HEK293 (cell line): ENCODE measurements at regions not wholly inside any gene's neighbourhood (a gene's known extent, or its start where the extent isn't known, plus 50 kb on each side); places are given as distances from the start of the nearest gene placed in this dataset.

ENCODE experiments used
- CTCF ChIA-PET: fragments of 350-600 bp; formaldehyde crosslinking; extraction: SDS; loops from one replicate; lab custom pipeline; 2021; ENCODE audit warnings: antibody characterized with exemption; lab: Yijun Ruan, JAX
- POLR2A ChIA-PET: fragments of 300-600 bp; formaldehyde crosslinking; extraction: SDS; loops from one replicate; lab custom pipeline; 2020; ENCODE audit warnings: antibody characterized with exemption, inconsistent platforms; lab: Yijun Ruan, JAX
- H3K27ac ChIP-seq: fragments of 200-500 bp; sonication (Bioruptor generic); 2 replicates; pipeline ENCODE4 v1.5.1; 2014; ENCODE audit warnings: low read depth, low read length, control low read depth, inconsistent platforms; ENCODE audit errors: extremely low read depth
- H3K36me3 ChIP-seq, 2 experiments: fragments of 200-500 bp in 1 of 2; sonication (Bioruptor generic) in 1 of 2; 1 replicate in 1 of 2; 2 replicates in 1 of 2; pipeline ENCODE4 v1.5.1; 2014 to 2017; ENCODE audit warnings: inconsistent platforms in 2 of 2, low read length in 2 of 2; ENCODE audit not compliant: control insufficient read depth in 2 of 2, insufficient read depth in 1 of 2
- H3K4me1 ChIP-seq: fragments of 200-500 bp; sonication (Bioruptor generic); 2 replicates; pipeline ENCODE4 v1.5.1; 2014; ENCODE audit warnings: mild to moderate bottlenecking, low read length, inconsistent platforms; ENCODE audit not compliant: control insufficient read depth, insufficient read depth
- H3K4me3 ChIP-seq: 2 replicates; pipeline ENCODE4 v1.5.1; 2011; ENCODE audit warnings: low read depth, mild to moderate bottlenecking, control low read depth, low read length, moderate library complexity
- H3K9me3 ChIP-seq: fragments of 200-500 bp; sonication (Bioruptor generic); 2 replicates; pipeline ENCODE4 v1.5.1; 2014; ENCODE audit warnings: low read depth, low read length, inconsistent platforms; ENCODE audit not compliant: control insufficient read depth, insufficient read depth
- EGR2 ChIP-seq: fragments of 450-650 bp; formaldehyde crosslinking; IDR thresholded peaks from 2 replicates; pipeline ENCODE4 v1.5.1; 2016; ENCODE audit warnings: low read depth, missing biosample characterization, missing genetic modification characterization
- KLF9 ChIP-seq: fragments of 450-650 bp; formaldehyde crosslinking; IDR thresholded peaks from 2 replicates; pipeline ENCODE4 v1.5.1; 2016; ENCODE audit warnings: missing biosample characterization, missing genetic modification characterization, low read depth
- MZF1 ChIP-seq: fragments of 450-650 bp; formaldehyde crosslinking; IDR thresholded peaks from 2 replicates; pipeline ENCODE4 v1.5.1; 2017; ENCODE audit warnings: missing biosample characterization, missing genetic modification characterization, borderline replicate concordance
- WT1 ChIP-seq: fragments of 450-650 bp; formaldehyde crosslinking; IDR thresholded peaks from 2 replicates; pipeline ENCODE4 v1.5.1; 2016; ENCODE audit warnings: missing biosample characterization, missing genetic modification characterization
- ZBTB1 ChIP-seq: fragments of 450-650 bp; formaldehyde crosslinking; IDR thresholded peaks from 2 replicates; pipeline ENCODE4 v1.5.1; 2016; ENCODE audit warnings: missing biosample characterization, missing genetic modification characterization
- ZBTB7A ChIP-seq: fragments of 450-650 bp; formaldehyde crosslinking; IDR thresholded peaks from 2 replicates; pipeline ENCODE4 v1.5.1; 2016; ENCODE audit warnings: low read depth, missing biosample characterization, missing genetic modification characterization
- ZNF214 ChIP-seq: fragments of 450-650 bp; formaldehyde crosslinking; IDR thresholded peaks from 2 replicates; pipeline ENCODE4 v1.5.1; 2017; ENCODE audit warnings: missing biosample characterization, mild to moderate bottlenecking, missing genetic modification characterization, borderline replicate concordance
- ZNF239 ChIP-seq: fragments of 450-650 bp; formaldehyde crosslinking; IDR thresholded peaks from 2 replicates; pipeline ENCODE4 v1.5.1; 2016; ENCODE audit warnings: missing biosample characterization, missing genetic modification characterization
- ZNF510 ChIP-seq: fragments of 450-650 bp; formaldehyde crosslinking; IDR thresholded peaks from 2 replicates; pipeline ENCODE4 v1.5.1; 2018; ENCODE audit warnings: mild to moderate bottlenecking, missing genetic modification characterization, missing biosample characterization; ENCODE audit not compliant: insufficient replicate concordance
- ZNF529 ChIP-seq: fragments of 450-650 bp; formaldehyde crosslinking; IDR thresholded peaks from 2 replicates; pipeline ENCODE4 v1.5.1; 2017; ENCODE audit warnings: missing genetic modification characterization, missing biosample characterization; ENCODE audit not compliant: insufficient replicate concordance
- ZNF660 ChIP-seq: fragments of 450-650 bp; IDR thresholded peaks from 2 replicates; pipeline ENCODE4 v1.5.1; 2018; ENCODE audit warnings: missing biosample characterization, mild to moderate bottlenecking, missing genetic modification characterization
- ZNF747 ChIP-seq: fragments of 450-650 bp; formaldehyde crosslinking; IDR thresholded peaks from 2 replicates; pipeline ENCODE4 v1.5.1; 2016; ENCODE audit warnings: missing biosample characterization, missing genetic modification characterization
- TF ChIP-seq, protein P1 (sequence below): fragments of 450-650 bp; formaldehyde crosslinking; IDR thresholded peaks from 2 replicates; pipeline ENCODE4 v1.5.1; 2017; ENCODE audit warnings: missing biosample characterization, missing genetic modification characterization
- TF ChIP-seq, protein P2 (sequence below): fragments of 450-650 bp; formaldehyde crosslinking; IDR thresholded peaks from 2 replicates; pipeline ENCODE4 v1.5.1; 2017; ENCODE audit warnings: missing biosample characterization, missing genetic modification characterization
- TF ChIP-seq, protein P3 (sequence below): fragments of 450-650 bp; formaldehyde crosslinking; IDR thresholded peaks from 2 replicates; pipeline ENCODE4 v1.5.1; 2016; ENCODE audit warnings: missing biosample characterization, missing genetic modification characterization
- TF ChIP-seq, protein P4 (sequence below): fragments of 450-650 bp; formaldehyde crosslinking; IDR thresholded peaks from 2 replicates; pipeline ENCODE4 v1.5.1; 2016; ENCODE audit warnings: missing biosample characterization, missing genetic modification characterization, low read depth
- TF ChIP-seq, protein P5 (sequence below): fragments of 450-650 bp; formaldehyde crosslinking; IDR thresholded peaks from 2 replicates; pipeline ENCODE4 v1.5.1; 2016; ENCODE audit warnings: missing biosample characterization, missing genetic modification characterization
- TF ChIP-seq, protein P6 (sequence below): IDR thresholded peaks from 2 replicates; pipeline ENCODE4 v1.6.1; 2011; ENCODE audit warnings: mild to moderate bottlenecking, low read depth, low read length, borderline replicate concordance
- TF ChIP-seq, protein P7 (sequence below): fragments of 450-650 bp; formaldehyde crosslinking; conservative IDR thresholded peaks from 2 replicates; pipeline ENCODE4 v1.5.1; 2016; ENCODE audit warnings: low read depth, missing biosample characterization, missing genetic modification characterization

DNA sequence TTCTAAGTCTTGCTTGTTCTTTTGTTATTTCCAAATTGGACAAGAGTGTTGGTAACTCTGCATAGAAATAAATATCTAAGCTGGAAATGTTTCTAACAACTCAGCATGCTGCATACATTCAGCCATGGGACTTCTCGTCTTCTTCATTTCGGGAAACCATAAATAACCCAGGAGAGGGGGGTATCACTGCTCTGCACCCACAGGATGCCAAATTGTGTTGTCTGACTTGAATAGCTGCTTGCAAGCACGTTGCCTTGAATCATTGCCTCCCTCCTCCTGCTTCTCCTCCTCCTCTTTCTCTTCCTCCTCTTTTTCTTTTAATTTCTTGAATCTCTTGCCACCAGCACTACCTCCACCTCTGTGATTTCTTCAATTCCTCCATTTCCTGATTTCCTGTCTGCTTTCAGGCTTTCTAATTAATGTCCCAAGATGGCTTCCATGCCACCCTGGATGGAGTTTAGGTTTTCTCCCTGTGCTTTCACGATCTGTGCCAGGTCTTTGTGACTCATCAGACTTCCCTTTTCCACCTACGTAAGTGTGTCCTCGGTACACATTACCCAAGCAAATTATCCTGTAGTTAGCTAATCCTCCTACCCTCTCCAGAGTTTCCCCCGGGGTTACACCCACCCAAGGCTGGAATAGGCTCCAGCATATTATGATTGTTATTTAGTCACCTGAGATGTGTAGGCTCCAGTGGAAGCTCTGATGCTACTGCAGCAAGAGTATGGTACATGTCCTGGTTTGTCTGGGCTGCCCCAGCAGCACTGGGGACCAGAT is 122.6 kb upstream of the VCX3B start:
- H3K36me3 ChIP-seq, result no peaks in the 10 kb centered on the region
- TF ChIP-seq EGR2 (tag by site-specific recombination), result peak; percentile 49
- TF ChIP-seq, protein P1, sequence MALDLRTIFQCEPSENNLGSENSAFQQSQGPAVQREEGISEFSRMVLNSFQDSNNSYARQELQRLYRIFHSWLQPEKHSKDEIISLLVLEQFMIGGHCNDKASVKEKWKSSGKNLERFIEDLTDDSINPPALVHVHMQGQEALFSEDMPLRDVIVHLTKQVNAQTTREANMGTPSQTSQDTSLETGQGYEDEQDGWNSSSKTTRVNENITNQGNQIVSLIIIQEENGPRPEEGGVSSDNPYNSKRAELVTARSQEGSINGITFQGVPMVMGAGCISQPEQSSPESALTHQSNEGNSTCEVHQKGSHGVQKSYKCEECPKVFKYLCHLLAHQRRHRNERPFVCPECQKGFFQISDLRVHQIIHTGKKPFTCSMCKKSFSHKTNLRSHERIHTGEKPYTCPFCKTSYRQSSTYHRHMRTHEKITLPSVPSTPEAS (tag by site-specific recombination), result no peak
- TF ChIP-seq, all 188 proteins: peak for 1
- no peak overlapping the region for H3K4me3 ChIP-seq
- H3K9me3 ChIP-seq, result no peaks in the 10 kb centered on the region
- H3K27ac ChIP-seq, result no peak overlapping the region
- H3K4me1 ChIP-seq, result no peaks in the 10 kb centered on the region
- ChIA-PET CTCF (no interaction called here), POLR2A (no interaction called here)

DNA sequence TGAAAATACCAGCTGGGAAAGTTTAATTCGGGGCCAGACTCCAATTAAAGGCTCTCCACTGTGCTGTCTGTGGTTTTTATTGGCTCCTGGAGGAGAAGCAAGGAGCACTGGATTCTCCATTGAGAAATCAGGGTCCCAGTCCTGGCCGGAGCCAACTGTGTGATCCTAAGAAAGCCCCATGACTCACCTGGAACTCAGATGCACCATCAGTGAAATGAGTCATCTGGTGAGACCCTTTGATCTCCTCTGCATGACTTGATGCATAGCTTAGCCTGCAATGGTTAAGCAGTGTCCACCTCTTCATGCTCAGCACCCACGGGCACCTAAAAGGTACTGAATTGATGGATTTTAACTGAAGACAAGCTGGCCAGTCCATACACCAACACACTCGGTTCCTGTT is 119.2 kb upstream of the VCX3B start:
- Histone ChIP-seq H3K4me3 (no peak overlapping the region), H3K36me3 (no peaks in the 10 kb centered on the region), H3K4me1 (no peaks in the 10 kb centered on the region), H3K9me3 (no peaks in the 10 kb centered on the region), H3K27ac (no peak overlapping the region)
- ChIA-PET POLR2A (no interaction called here), CTCF (no interaction called here)
- TF ChIP-seq ZNF747 (tag by site-specific recombination) (no peak), ZBTB1 (tag by site-specific recombination) (no peak), ZNF529 (tag by site-specific recombination) (no peak), ZNF214 (no peak), ZNF510 (tag by site-specific recombination) (no peak), ZNF239 (tag by site-specific recombination) (no peak), WT1 (tag by site-specific recombination) (no peak), ZNF660 (tag by site-specific recombination) (no peak), ZBTB7A (tag by site-specific recombination) (no peak), KLF9 (no peak), MZF1 (tag by site-specific recombination) (no peak)
- TF ChIP-seq, protein P2, sequence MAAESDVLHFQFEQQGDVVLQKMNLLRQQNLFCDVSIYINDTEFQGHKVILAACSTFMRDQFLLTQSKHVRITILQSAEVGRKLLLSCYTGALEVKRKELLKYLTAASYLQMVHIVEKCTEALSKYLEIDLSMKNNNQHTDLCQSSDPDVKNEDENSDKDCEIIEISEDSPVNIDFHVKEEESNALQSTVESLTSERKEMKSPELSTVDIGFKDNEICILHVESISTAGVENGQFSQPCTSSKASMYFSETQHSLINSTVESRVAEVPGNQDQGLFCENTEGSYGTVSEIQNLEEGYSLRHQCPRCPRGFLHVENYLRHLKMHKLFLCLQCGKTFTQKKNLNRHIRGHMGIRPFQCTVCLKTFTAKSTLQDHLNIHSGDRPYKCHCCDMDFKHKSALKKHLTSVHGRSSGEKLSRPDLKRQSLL (tag by site-specific recombination), result no peak
- TF ChIP-seq, protein P3, sequence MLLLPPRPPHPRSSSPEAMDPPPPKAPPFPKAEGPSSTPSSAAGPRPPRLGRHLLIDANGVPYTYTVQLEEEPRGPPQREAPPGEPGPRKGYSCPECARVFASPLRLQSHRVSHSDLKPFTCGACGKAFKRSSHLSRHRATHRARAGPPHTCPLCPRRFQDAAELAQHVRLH (tag by site-specific recombination), result no peak
- TF ChIP-seq, protein P4, sequence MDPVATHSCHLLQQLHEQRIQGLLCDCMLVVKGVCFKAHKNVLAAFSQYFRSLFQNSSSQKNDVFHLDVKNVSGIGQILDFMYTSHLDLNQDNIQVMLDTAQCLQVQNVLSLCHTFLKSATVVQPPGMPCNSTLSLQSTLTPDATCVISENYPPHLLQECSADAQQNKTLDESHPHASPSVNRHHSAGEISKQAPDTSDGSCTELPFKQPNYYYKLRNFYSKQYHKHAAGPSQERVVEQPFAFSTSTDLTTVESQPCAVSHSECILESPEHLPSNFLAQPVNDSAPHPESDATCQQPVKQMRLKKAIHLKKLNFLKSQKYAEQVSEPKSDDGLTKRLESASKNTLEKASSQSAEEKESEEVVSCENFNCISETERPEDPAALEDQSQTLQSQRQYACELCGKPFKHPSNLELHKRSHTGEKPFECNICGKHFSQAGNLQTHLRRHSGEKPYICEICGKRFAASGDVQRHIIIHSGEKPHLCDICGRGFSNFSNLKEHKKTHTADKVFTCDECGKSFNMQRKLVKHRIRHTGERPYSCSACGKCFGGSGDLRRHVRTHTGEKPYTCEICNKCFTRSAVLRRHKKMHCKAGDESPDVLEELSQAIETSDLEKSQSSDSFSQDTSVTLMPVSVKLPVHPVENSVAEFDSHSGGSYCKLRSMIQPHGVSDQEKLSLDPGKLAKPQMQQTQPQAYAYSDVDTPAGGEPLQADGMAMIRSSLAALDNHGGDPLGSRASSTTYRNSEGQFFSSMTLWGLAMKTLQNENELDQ (tag by site-specific recombination), result no peak
- TF ChIP-seq, protein P5, sequence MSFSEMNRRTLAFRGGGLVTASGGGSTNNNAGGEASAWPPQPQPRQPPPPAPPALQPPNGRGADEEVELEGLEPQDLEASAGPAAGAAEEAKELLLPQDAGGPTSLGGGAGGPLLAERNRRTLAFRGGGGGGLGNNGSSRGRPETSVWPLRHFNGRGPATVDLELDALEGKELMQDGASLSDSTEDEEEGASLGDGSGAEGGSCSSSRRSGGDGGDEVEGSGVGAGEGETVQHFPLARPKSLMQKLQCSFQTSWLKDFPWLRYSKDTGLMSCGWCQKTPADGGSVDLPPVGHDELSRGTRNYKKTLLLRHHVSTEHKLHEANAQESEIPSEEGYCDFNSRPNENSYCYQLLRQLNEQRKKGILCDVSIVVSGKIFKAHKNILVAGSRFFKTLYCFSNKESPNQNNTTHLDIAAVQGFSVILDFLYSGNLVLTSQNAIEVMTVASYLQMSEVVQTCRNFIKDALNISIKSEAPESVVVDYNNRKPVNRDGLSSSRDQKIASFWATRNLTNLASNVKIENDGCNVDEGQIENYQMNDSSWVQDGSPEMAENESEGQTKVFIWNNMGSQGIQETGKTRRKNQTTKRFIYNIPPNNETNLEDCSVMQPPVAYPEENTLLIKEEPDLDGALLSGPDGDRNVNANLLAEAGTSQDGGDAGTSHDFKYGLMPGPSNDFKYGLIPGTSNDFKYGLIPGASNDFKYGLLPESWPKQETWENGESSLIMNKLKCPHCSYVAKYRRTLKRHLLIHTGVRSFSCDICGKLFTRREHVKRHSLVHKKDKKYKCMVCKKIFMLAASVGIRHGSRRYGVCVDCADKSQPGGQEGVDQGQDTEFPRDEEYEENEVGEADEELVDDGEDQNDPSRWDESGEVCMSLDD (tag by site-specific recombination), result no peak
- TF ChIP-seq, protein P6, sequence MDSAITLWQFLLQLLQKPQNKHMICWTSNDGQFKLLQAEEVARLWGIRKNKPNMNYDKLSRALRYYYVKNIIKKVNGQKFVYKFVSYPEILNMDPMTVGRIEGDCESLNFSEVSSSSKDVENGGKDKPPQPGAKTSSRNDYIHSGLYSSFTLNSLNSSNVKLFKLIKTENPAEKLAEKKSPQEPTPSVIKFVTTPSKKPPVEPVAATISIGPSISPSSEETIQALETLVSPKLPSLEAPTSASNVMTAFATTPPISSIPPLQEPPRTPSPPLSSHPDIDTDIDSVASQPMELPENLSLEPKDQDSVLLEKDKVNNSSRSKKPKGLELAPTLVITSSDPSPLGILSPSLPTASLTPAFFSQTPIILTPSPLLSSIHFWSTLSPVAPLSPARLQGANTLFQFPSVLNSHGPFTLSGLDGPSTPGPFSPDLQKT, result no peak
- TF ChIP-seq, protein P7, sequence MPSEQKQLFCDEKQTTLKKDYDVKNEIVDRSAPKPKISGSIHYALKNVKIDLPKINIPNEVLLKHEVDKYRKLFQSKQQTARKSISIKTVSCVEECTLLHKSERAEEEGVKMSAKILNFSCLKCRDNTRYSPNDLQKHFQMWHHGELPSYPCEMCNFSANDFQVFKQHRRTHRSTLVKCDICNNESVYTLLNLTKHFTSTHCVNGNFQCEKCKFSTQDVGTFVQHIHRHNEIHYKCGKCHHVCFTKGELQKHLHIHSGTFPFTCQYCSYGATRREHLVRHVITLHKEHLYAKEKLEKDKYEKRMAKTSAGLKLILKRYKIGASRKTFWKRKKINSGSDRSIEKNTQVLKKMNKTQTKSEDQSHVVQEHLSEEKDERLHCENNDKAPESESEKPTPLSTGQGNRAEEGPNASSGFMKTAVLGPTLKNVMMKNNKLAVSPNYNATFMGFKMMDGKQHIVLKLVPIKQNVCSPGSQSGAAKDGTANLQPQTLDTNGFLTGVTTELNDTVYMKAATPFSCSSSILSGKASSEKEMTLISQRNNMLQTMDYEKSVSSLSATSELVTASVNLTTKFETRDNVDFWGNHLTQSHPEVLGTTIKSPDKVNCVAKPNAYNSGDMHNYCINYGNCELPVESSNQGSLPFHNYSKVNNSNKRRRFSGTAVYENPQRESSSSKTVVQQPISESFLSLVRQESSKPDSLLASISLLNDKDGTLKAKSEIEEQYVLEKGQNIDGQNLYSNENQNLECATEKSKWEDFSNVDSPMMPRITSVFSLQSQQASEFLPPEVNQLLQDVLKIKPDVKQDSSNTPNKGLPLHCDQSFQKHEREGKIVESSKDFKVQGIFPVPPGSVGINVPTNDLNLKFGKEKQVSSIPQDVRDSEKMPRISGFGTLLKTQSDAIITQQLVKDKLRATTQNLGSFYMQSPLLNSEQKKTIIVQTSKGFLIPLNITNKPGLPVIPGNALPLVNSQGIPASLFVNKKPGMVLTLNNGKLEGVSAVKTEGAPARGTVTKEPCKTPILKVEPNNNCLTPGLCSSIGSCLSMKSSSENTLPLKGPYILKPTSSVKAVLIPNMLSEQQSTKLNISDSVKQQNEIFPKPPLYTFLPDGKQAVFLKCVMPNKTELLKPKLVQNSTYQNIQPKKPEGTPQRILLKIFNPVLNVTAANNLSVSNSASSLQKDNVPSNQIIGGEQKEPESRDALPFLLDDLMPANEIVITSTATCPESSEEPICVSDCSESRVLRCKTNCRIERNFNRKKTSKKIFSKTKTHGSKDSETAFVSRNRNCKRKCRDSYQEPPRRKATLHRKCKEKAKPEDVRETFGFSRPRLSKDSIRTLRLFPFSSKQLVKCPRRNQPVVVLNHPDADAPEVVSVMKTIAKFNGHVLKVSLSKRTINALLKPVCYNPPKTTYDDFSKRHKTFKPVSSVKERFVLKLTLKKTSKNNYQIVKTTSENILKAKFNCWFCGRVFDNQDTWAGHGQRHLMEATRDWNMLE (tag by site-specific recombination), result no peak
